ENCODE measurements at regions not wholly inside any gene's neighbourhood (a gene's known extent, or its start where the extent isn't known, plus 50 kb on each side); places are given as distances from the start of the nearest gene placed in this dataset.

GRCh38 chr13:83613524-83613923 lies 268.8 kb downstream of the SLITRK1 start:
- Histone ChIP-seq H3K9me3 (no peaks in the 10 kb centered on the region), H3K4me1 (replicated peaks) (no peaks in the 10 kb centered on the region), H3K36me3 (no peaks in the 10 kb centered on the region), H3K27me3 (replicated peaks; ENCODE audit: insufficient read depth) (no peaks in the 10 kb centered on the region), H3K27ac (no peak overlapping the region), H3K4me3 (no peak overlapping the region)
- intact Hi-C loops (cut with DNase I), result no loop called here
- 92% methylated on average over 16 of the region's 16 CpGs for WGBS
- no peak for DNase-seq (ENCODE audit: low spot score)
- TF ChIP-seq POLR2AphosphoS5 (IDR thresholded peaks at IDR 0.05) (no peak), POLR2A (IDR thresholded peaks at IDR 0.05) (no peak), CTCF (IDR thresholded peaks at IDR 0.05) (no peak)

DNA sequence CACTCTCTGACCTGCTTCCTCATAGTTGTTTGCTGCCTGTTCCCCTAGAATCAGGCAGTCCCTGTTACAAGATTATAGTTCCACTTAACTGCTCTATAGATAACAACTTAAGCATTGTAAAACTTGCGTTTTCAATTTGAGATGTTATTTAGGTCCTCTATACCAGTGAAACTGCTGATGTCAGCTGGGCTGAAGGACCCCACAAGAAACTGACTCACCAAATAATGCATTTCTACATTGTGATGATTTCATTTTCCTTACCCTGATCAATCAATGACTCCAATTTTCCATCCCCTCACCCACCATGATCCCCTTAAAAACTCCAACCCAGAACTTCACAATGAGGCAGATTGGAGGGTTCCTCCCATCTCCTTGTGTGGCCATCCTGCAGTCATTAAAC lies 280.7 kb downstream of the SLITRK1 start:
- H3K36me3 ChIP-seq, result no peaks in the 10 kb centered on the region
- 36% methylated on average over 1 of the region's 1 CpG for WGBS
- H3K27ac ChIP-seq, result no peak overlapping the region
- intact Hi-C loops (cut with DNase I), result no loop called here
- H3K4me1 ChIP-seq (replicated peaks), result no peaks in the 10 kb centered on the region
- no peaks in the 10 kb centered on the region for H3K27me3 ChIP-seq (replicated peaks; ENCODE audit: insufficient read depth)
- no peak for TF ChIP-seq POLR2A (IDR thresholded peaks at IDR 0.05)
- no peak for TF ChIP-seq CTCF (IDR thresholded peaks at IDR 0.05)
- no peaks in the 10 kb centered on the region for H3K9me3 ChIP-seq
- no peak for DNase-seq (ENCODE audit: low spot score)
- no peak overlapping the region for H3K4me3 ChIP-seq

GRCh38 chr13:83592095-83592494 lies 290.2 kb downstream of the SLITRK1 start:
- TF ChIP-seq CTCF (IDR thresholded peaks at IDR 0.05) (no peak), POLR2AphosphoS5 (IDR thresholded peaks at IDR 0.05) (no peak), POLR2A (IDR thresholded peaks at IDR 0.05) (no peak)

GRCh38 chr13:83589814-83590213 lies 292.5 kb downstream of the SLITRK1 start:
- 62% methylated on average over 1 of the region's 1 CpG for WGBS
- H3K27ac ChIP-seq, result no peak overlapping the region
- no peak for TF ChIP-seq POLR2A (IDR thresholded peaks at IDR 0.05)
- H3K27me3 ChIP-seq (replicated peaks; ENCODE audit: insufficient read depth), result no peaks in the 10 kb centered on the region
- H3K4me1 ChIP-seq (replicated peaks), result no peaks in the 10 kb centered on the region
- intact Hi-C loops (cut with DNase I), result no loop called here
- H3K9me3 ChIP-seq, result no peaks in the 10 kb centered on the region
- no peaks in the 10 kb centered on the region for H3K36me3 ChIP-seq
- no peak for DNase-seq (ENCODE audit: low spot score)
- H3K4me3 ChIP-seq, result no peak overlapping the region

More at GRCh38 chr13:83592095-83592494, 290.2 kb downstream of the SLITRK1 start:
- H3K9me3 ChIP-seq, result no peaks in the 10 kb centered on the region
- H3K4me1 ChIP-seq (replicated peaks), result no peaks in the 10 kb centered on the region
- DNase-seq (ENCODE audit: low spot score), result no peak
- H3K4me3 ChIP-seq, result no peak overlapping the region
- H3K36me3 ChIP-seq, result no peaks in the 10 kb centered on the region
- intact Hi-C loops (cut with DNase I), result no loop called here
- no peaks in the 10 kb centered on the region for H3K27me3 ChIP-seq (replicated peaks; ENCODE audit: insufficient read depth)
- H3K27ac ChIP-seq, result no peak overlapping the region

DNA sequence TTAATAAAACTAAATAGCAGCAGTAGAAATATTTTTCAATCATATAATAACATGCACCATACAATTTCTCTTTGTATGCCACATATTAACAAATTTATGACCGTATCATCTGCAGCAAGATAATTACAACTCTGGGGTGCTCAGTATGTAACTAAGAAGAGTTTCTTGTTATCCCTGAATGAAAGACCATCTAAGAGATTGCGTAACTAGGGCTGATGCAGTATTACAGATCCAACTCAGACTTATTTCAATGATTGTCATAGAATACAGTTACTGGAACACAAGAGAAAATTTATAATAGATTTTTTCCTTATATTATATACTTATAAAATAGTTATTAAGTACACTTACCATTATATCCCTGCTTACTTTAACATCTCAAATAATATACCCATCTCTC lies 305.1 kb downstream of the SLITRK1 start:
- intact Hi-C loops (cut with DNase I), result no loop called here
- Histone ChIP-seq H3K27ac (no peak overlapping the region), H3K4me3 (no peak overlapping the region), H3K4me1 (replicated peaks) (no peaks in the 10 kb centered on the region), H3K36me3 (no peaks in the 10 kb centered on the region), H3K27me3 (replicated peaks; ENCODE audit: insufficient read depth) (no peaks in the 10 kb centered on the region), H3K9me3 (no peaks in the 10 kb centered on the region)
- WGBS, result 95% methylated on average over 2 of the region's 2 CpGs
- no peak for DNase-seq (ENCODE audit: low spot score)
- no peak for TF ChIP-seq CTCF (IDR thresholded peaks at IDR 0.05)

DNA sequence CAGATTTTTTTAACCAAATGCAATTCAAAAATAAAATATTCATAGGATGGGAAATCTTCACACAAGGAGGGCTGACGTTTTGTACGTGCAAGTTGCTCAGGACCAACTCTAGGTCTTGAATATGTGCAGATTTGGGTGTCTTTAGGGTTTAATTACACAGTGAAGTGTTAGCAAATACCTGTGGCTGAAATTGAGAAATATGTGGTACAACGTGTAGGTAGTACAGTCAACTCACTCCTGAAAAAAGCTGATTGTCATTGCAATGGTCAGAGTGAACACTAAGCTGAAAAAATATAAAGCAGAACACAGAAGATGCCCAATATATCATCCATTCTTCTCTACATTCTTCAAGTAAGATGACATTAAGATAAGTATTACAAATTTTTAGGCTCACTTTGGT lies 314.3 kb downstream of the SLITRK1 start:
- no peak for TF ChIP-seq POLR2A (IDR thresholded peaks at IDR 0.05)
- TF ChIP-seq CTCF (IDR thresholded peaks at IDR 0.05), result no peak
- no peak for TF ChIP-seq POLR2AphosphoS5 (IDR thresholded peaks at IDR 0.05)
- 73% methylated on average over 3 of the region's 3 CpGs for WGBS
- no peak for DNase-seq (ENCODE audit: low spot score)
- H3K27me3 ChIP-seq (replicated peaks; ENCODE audit: insufficient read depth), result no peaks in the 10 kb centered on the region
- no peaks in the 10 kb centered on the region for H3K4me1 ChIP-seq (replicated peaks)
- H3K27ac ChIP-seq, result no peak overlapping the region
- no peaks in the 10 kb centered on the region for H3K36me3 ChIP-seq
- no peaks in the 10 kb centered on the region for H3K9me3 ChIP-seq
- H3K4me3 ChIP-seq, result no peak overlapping the region
- intact Hi-C loops (cut with DNase I), result no loop called here
